AG04450 (cell line): ENCODE measurements at regions not wholly inside any gene's neighbourhood (a gene's known extent, or its start where the extent isn't known, plus 50 kb on each side); places are given as distances from the start of the nearest gene placed in this dataset.

Experiments used
- CTCF ChIA-PET: fragments of 300-600, 350-600 bp; formaldehyde crosslinking; extraction: SDS; loops from one replicate; lab custom pipeline; 2022; ENCODE audit warnings: antibody characterized with exemption, inconsistent platforms; lab: Charles Lee
- POLR2A ChIA-PET: fragments of 350-600 bp; formaldehyde crosslinking; extraction: SDS; loops from one replicate; lab custom pipeline; 2021; ENCODE audit warnings: antibody characterized with exemption, inconsistent platforms; lab: Yijun Ruan, JAX
- DNase-seq: peaks from one replicate; pipeline ENCODE4 v3.0.0-alpha.2; 2011; ENCODE audit warnings: low read depth, low spot score
- H3K27ac ChIP-seq: one replicate; pipeline ENCODE4 v1.5.1; 2012; ENCODE audit warnings: low read depth, low read length, control low read depth
- H3K27me3 ChIP-seq: one replicate; pipeline ENCODE4 v1.6.0; 2012; ENCODE audit warnings: low read length; ENCODE audit not compliant: control insufficient read depth, insufficient read depth
- H3K4me3 ChIP-seq: 2 replicates; pipeline ENCODE4 v1.5.1; 2011; ENCODE audit warnings: mild to moderate bottlenecking, low read depth, low read length, control low read depth
- H3K9me3 ChIP-seq: 2 replicates; pipeline ENCODE4 v1.5.1; 2012; ENCODE audit warnings: low read length; ENCODE audit not compliant: control insufficient read depth, insufficient read depth
- TF ChIP-seq, protein P1 (sequence below): IDR thresholded peaks from 2 replicates; pipeline ENCODE4 v1.5.1; 2011; ENCODE audit warnings: low read depth, low read length, control low read depth, inconsistent platforms

DNA sequence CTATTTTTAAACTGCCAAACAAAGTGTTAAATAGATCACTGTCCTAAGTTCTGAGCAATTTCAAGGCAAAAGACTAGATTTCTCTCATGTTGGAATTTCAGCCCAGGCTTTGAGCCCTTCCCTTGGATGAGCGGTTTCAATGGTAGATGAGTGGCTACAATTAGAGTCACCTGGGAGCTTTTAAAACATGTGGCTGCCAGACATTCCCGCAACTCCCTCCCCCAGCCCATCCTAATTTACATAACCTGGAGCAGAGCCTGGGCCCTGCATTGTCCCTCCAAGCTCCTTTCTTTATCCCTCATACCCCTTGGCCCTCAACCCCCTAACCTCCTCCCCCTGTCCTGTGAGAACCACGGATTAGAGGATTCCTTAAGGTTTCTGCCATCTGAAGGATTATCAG lies 357.5 kb upstream of the UMPS start:
- Histone ChIP-seq H3K9me3 (no peaks in the 10 kb centered on the region), H3K4me3 (no peak overlapping the region), H3K27me3 (peaks cover 12% of the 10 kb centered on the region), H3K27ac (no peak overlapping the region)
- TF ChIP-seq, protein P1, sequence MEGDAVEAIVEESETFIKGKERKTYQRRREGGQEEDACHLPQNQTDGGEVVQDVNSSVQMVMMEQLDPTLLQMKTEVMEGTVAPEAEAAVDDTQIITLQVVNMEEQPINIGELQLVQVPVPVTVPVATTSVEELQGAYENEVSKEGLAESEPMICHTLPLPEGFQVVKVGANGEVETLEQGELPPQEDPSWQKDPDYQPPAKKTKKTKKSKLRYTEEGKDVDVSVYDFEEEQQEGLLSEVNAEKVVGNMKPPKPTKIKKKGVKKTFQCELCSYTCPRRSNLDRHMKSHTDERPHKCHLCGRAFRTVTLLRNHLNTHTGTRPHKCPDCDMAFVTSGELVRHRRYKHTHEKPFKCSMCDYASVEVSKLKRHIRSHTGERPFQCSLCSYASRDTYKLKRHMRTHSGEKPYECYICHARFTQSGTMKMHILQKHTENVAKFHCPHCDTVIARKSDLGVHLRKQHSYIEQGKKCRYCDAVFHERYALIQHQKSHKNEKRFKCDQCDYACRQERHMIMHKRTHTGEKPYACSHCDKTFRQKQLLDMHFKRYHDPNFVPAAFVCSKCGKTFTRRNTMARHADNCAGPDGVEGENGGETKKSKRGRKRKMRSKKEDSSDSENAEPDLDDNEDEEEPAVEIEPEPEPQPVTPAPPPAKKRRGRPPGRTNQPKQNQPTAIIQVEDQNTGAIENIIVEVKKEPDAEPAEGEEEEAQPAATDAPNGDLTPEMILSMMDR = no peak
- POLR2A ChIA-PET = no interaction called here
- CTCF ChIA-PET = interaction anchor here (1.4 kb wide), 1 partner anchor 21 kb away, joined by 4 read pairs; no protein-coding TSS in a partner anchor
- no peak for DNase-seq

DNA sequence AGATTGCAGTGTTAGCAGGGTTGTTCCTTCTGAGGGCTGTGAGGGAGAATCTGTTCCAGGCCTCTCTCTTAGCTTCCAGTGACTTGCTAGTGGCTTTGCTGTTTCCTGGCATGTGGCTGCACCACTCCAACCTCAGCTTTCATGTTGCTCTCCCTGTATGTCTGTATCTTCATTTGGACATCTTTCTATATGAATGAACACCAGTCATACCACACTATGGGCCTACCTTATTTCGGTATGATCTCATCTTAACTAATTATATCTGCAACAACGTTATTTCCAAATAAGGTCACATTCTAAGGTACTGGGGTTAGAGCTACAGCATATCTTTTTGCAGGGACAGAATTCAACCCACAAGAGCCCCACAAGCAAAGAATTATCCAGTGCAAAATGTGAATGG lies 356.7 kb upstream of the UMPS start:
- H3K27me3 ChIP-seq = peaks cover 12% of the 10 kb centered on the region
- ChIA-PET POLR2A (no interaction called here), CTCF (no interaction called here)
- no peaks in the 10 kb centered on the region for H3K9me3 ChIP-seq
- TF ChIP-seq, protein P1 = no peak
- no peak overlapping the region for H3K4me3 ChIP-seq
- no peak for DNase-seq
- no peak overlapping the region for H3K27ac ChIP-seq

DNA sequence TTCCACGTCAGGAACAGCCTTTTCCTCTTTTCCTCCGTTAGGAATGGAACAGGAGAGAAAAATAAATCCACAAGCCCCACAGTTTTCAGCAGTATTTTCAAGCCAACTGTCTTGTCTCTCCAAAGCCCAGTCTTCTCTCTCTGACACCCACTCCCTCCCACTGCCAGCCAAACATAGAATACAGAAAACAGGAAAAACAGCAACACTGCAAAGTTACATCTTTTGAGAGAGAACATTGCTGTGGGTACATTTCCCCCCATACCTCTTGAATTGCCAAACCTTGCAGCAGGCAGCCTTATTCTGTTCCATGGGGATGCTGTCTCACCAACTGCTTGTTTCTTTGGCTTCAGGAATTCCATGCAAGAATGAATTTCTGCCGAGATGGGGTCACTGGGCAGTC lies 355.7 kb upstream of the UMPS start:
- Histone ChIP-seq H3K4me3 (no peak overlapping the region), H3K27ac (no peak overlapping the region), H3K9me3 (no peaks in the 10 kb centered on the region), H3K27me3 (peaks cover 12% of the 10 kb centered on the region)
- no peak for DNase-seq
- POLR2A ChIA-PET = no interaction called here
- TF ChIP-seq, protein P1 = no peak
- CTCF ChIA-PET = no interaction called here

DNA sequence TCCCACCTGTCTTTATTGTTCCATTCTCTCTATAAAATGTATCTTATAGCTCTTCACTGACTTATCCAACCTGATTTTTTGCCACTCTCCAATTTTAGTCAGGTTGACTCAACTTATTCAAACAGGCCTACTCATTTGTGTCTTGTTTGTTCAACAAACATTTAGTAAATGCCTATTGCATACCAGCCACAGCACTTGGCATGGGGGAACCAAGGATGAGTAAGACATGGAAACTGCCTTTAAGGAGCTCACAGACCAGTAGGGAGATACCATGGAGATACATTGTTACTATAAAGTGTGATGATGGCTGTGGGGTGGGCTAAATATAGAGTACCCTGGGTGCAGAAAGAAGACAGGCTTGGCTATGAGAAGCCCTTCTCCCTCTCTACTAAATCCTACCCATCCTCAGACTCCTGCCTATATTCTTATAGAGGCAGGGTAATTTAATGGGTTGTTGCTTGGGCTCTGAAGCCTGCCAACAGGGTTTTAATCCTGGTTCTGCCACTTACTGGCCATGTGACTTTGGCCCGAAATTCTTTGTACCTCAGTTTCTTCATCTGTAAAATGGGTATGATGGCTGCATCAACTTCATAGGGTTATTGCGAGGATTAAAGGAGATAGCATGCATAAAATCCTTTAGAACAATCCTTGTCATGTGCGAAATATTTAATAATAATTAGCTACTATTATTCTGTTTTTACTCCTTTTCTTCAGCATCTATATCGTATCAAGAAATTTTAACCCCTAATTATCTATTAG lies 348.5 kb upstream of the UMPS start:
- Histone ChIP-seq H3K27ac (no peak overlapping the region), H3K9me3 (no peaks in the 10 kb centered on the region), H3K4me3 (no peak overlapping the region), H3K27me3 (peaks cover 9% of the 10 kb centered on the region)
- ChIA-PET CTCF (interaction anchor here (0.5 kb wide), 1 partner anchor 29 kb away, joined by 4 read pairs; no protein-coding TSS in a partner anchor), POLR2A (no interaction called here)
- no peak for DNase-seq
- TF ChIP-seq, protein P1 = no peak

DNA sequence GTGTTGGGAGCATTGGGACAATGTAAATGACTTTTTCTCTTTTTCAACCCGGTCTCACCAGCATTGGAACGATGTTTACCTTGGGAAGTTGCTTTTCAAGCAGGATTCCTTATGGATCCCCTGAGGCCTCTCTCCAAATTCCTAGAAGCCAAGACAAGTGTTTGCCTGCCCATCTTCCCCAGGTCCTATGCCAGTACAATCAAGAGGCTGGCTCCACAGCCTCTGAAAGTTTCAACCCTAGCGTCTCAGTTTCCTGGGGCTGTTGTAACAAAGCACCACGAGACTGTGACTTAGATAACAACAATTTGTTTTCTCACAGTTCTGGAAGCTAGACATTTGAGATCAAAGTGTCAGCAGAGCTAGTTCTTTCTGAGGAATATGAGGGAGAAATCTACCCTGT lies 347.2 kb upstream of the UMPS start:
- no peak overlapping the region for H3K4me3 ChIP-seq
- ChIA-PET POLR2A (no interaction called here), CTCF (no interaction called here)
- H3K27ac ChIP-seq = no peak overlapping the region
- no peaks in the 10 kb centered on the region for H3K9me3 ChIP-seq
- TF ChIP-seq, protein P1 = no peak
- DNase-seq = no peak
- H3K27me3 ChIP-seq = peaks cover 9% of the 10 kb centered on the region
